Ovary (tissue), 3 donors: ENCODE measurements at regions not wholly inside any gene's neighbourhood (a gene's known extent, or its start where the extent isn't known, plus 50 kb on each side); places are given as distances from the start of the nearest gene placed in this dataset.

ENCODE experiments used
- EP300 ChIP-seq: sonication (generic); formaldehyde crosslinking; IDR thresholded peaks from one replicate; pipeline ENCODE4 v1.6.1; 2017; ENCODE audit warnings: antibody characterized with exemption
- POLR2A ChIP-seq: fragments of 450-650 bp; IDR thresholded peaks from one replicate; pipeline ENCODE4 v1.6.1; 2017; ENCODE audit warnings: antibody characterized with exemption, mild to moderate bottlenecking, moderate library complexity
- TF ChIP-seq, protein P1 (sequence below), 3 donors: fragments of 450-650 bp in 2 of 3; fragments of 200-600 bp in 1 of 3; IDR thresholded peaks; one replicate each; pipeline versions ENCODE4 v1.5.1 to v1.8.0; 2016 to 2022; ENCODE audit warnings: antibody characterized with exemption in 3 of 3, mild to moderate bottlenecking in 1 of 3
- donor health status: DM: no; HTN: no; CAD: no.

DNA sequence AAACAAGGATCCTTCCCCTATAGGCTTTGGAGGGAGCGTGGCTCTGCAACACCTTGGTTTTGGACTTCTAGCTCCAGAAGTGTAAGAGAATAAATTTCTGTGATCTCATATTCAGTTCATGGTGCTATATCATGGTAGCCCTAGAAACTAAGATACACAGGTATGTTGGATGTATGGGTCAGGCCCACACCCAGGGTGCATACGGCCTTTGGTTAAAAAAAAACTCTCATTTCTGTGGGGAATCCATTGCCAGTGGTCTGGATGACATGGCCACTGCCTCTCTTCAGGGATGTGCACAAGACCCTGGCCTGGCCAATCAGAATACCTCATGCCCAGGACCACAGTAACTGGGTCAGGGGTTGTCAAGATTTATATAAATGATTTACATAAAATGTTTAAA is 56.8 kb upstream of the CD34 start:
- TF ChIP-seq, protein P1, sequence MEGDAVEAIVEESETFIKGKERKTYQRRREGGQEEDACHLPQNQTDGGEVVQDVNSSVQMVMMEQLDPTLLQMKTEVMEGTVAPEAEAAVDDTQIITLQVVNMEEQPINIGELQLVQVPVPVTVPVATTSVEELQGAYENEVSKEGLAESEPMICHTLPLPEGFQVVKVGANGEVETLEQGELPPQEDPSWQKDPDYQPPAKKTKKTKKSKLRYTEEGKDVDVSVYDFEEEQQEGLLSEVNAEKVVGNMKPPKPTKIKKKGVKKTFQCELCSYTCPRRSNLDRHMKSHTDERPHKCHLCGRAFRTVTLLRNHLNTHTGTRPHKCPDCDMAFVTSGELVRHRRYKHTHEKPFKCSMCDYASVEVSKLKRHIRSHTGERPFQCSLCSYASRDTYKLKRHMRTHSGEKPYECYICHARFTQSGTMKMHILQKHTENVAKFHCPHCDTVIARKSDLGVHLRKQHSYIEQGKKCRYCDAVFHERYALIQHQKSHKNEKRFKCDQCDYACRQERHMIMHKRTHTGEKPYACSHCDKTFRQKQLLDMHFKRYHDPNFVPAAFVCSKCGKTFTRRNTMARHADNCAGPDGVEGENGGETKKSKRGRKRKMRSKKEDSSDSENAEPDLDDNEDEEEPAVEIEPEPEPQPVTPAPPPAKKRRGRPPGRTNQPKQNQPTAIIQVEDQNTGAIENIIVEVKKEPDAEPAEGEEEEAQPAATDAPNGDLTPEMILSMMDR (IDR thresholded peaks at IDR 0.05): no peak
- TF ChIP-seq EP300: no peak
- TF ChIP-seq POLR2A: no peak
